ENCODE measurements at regions not wholly inside any gene's neighbourhood (a gene's known extent, or its start where the extent isn't known, plus 50 kb on each side); places are given as distances from the start of the nearest gene placed in this dataset.

GRCh38 chr21:38126666-38127303, 130.0 kb upstream of the KCNJ15 start:
- Mint-ChIP-seq H3K4me1 (no peaks in the 10 kb centered on the region), H3K9me3 (peaks cover 0 to 1% (median 0%) of the 10 kb centered on the region in 7 donors), H3K27ac (no peak overlapping the region), H3K36me3 (no peaks in the 10 kb centered on the region), H3K4me3 (no peak overlapping the region), H3K27me3 (no peaks in the 10 kb centered on the region)
- H3K27me3 ChIP-seq (ENCODE audit: control insufficient read depth, insufficient read depth, low read length), result peaks cover 3% of the 10 kb centered on the region
- ATAC-seq (ENCODE audit: low read depth in 2 of 2), result peak in 1 of 2 donors; percentile 34
- no peaks in the 10 kb centered on the region for H3K4me1 ChIP-seq (ENCODE audit: control insufficient read depth, insufficient read depth, low read length, poor library complexity, severe bottlenecking)
- no peak overlapping the region for H3K27ac ChIP-seq (ENCODE audit: insufficient read depth, low read length, poor library complexity, severe bottlenecking)
- no peak overlapping the region for H3K4me3 ChIP-seq (ENCODE audit: low read depth, low read length)
- no peaks in the 10 kb centered on the region for H3K9me3 ChIP-seq (ENCODE audit: control insufficient read depth in 2 of 2, low read length in 2 of 2)
- no peaks in the 10 kb centered on the region for H3K36me3 ChIP-seq (ENCODE audit: control insufficient read depth, insufficient read depth, low read length)
- peak in 2 of 3 donors; percentile 12 to 54 for DNase-seq

GRCh38 chr21:38129711-38130110, 127.1 kb upstream of the KCNJ15 start:
- Histone ChIP-seq H3K4me3 (ENCODE audit: low read depth, low read length) (no peak overlapping the region), H3K27me3 (ENCODE audit: control insufficient read depth, insufficient read depth, low read length) (peaks cover 5% of the 10 kb centered on the region), H3K4me1 (ENCODE audit: control insufficient read depth, insufficient read depth, low read length, poor library complexity, severe bottlenecking) (no peaks in the 10 kb centered on the region), H3K36me3 (ENCODE audit: control insufficient read depth, insufficient read depth, low read length) (no peaks in the 10 kb centered on the region), H3K9me3 (ENCODE audit: control insufficient read depth in 2 of 2, low read length in 2 of 2) (no peaks in the 10 kb centered on the region), H3K27ac (ENCODE audit: insufficient read depth, low read length, poor library complexity, severe bottlenecking) (no peak overlapping the region)
- ATAC-seq (ENCODE audit: low read depth in 2 of 2) (no peak), DNase-seq (no peak)
- H3K36me3 Mint-ChIP-seq, result no peaks in the 10 kb centered on the region
- H3K9me3 Mint-ChIP-seq, result peaks cover 0 to 1% (median 0%) of the 10 kb centered on the region in 7 donors
- no peaks in the 10 kb centered on the region for H3K27me3 Mint-ChIP-seq
- no peaks in the 10 kb centered on the region for H3K4me1 Mint-ChIP-seq
- H3K27ac Mint-ChIP-seq, result no peak overlapping the region
- H3K4me3 Mint-ChIP-seq, result no peak overlapping the region

GRCh38 chr21:38133240-38133639, 123.6 kb upstream of the KCNJ15 start:
- H3K4me1 Mint-ChIP-seq, result no peaks in the 10 kb centered on the region
- H3K4me3 ChIP-seq (ENCODE audit: low read depth, low read length), result no peak overlapping the region
- peaks cover 5% of the 10 kb centered on the region for H3K27me3 ChIP-seq (ENCODE audit: control insufficient read depth, insufficient read depth, low read length)
- no peaks in the 10 kb centered on the region for H3K36me3 Mint-ChIP-seq
- H3K27ac Mint-ChIP-seq, result no peak overlapping the region
- no peaks in the 10 kb centered on the region for H3K9me3 ChIP-seq (ENCODE audit: control insufficient read depth in 2 of 2, low read length in 2 of 2)
- H3K27ac ChIP-seq (ENCODE audit: insufficient read depth, low read length, poor library complexity, severe bottlenecking), result no peak overlapping the region
- no peaks in the 10 kb centered on the region for H3K4me1 ChIP-seq (ENCODE audit: control insufficient read depth, insufficient read depth, low read length, poor library complexity, severe bottlenecking)
- DNase-seq (no peak), ATAC-seq (ENCODE audit: low read depth in 2 of 2) (no peak)
- H3K4me3 Mint-ChIP-seq, result no peak overlapping the region
- no peaks in the 10 kb centered on the region for H3K36me3 ChIP-seq (ENCODE audit: control insufficient read depth, insufficient read depth, low read length)
- peaks cover 0 to 1% (median 0%) of the 10 kb centered on the region in 7 donors for H3K9me3 Mint-ChIP-seq
- H3K27me3 Mint-ChIP-seq, result no peaks in the 10 kb centered on the region

DNA sequence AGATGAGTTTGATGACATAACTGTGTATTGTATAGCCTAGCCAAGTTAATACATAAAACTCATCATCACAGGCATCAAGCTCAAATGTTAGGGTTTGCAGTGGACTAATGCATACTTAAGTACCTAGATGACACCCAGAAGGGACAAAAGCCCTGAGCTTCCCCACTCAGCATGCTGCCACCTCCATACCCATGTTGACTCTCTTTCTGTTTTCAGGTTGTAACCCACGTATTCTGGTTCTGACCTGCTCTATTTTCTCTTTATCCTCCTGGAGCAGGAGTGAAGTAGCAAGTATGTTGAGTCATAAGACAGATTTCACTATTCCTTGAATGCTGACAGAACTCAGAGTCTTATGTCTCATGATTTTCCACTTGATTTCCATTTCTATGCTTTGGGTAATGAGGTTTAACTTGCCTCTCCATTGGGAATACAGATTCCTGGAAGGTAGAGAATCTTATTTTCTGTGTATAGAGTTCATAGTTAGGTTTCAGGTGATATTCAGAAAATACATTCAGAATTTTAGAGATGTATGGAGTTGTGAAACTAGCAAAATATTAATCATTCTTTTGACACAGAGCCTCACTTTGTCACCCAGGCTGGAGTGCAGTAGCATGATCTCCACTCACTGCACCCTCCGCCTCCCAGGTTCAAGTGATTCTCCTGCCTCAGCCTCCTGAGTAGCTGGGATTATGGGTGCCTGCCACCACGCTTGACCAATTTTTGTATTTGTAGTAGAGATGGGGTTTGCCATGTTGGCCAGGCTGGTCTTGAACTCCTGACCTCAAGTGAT, 122.5 kb upstream of the KCNJ15 start:
- H3K27me3 ChIP-seq (ENCODE audit: control insufficient read depth, insufficient read depth, low read length), result peaks cover 5% of the 10 kb centered on the region
- Mint-ChIP-seq H3K9me3 (peaks cover 0 to 1% (median 0%) of the 10 kb centered on the region in 7 donors), H3K27me3 (no peaks in the 10 kb centered on the region), H3K36me3 (no peaks in the 10 kb centered on the region), H3K27ac (no peak overlapping the region), H3K4me1 (no peaks in the 10 kb centered on the region), H3K4me3 (no peak overlapping the region)
- no peaks in the 10 kb centered on the region for H3K4me1 ChIP-seq (ENCODE audit: control insufficient read depth, insufficient read depth, low read length, poor library complexity, severe bottlenecking)
- H3K27ac ChIP-seq (ENCODE audit: insufficient read depth, low read length, poor library complexity, severe bottlenecking), result no peak overlapping the region
- DNase-seq, result no peak
- ATAC-seq (ENCODE audit: low read depth in 2 of 2), result no peak
- H3K36me3 ChIP-seq (ENCODE audit: control insufficient read depth, insufficient read depth, low read length), result no peaks in the 10 kb centered on the region
- H3K4me3 ChIP-seq (ENCODE audit: low read depth, low read length), result no peak overlapping the region
- no peaks in the 10 kb centered on the region for H3K9me3 ChIP-seq (ENCODE audit: control insufficient read depth in 2 of 2, low read length in 2 of 2)

DNA sequence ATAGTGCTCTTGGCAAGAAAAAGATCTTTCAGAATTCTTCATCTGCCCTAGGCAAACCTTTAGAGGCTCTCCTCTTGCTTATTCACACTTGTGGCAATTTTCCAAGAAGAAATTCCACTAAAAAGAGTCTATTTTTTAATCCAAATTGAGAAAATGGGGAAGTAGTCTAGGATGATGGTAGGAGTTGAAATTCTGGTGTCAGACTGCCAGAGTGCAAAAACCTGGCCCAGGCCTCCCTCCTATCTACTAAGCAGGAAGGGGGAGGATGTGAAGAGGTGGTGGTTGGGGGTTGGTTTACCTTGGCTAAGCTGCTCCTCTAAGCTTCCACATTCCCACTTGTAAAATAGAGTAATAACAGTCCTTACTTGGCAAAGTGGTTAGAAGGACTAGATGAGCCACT, 120.6 kb upstream of the KCNJ15 start:
- no peaks in the 10 kb centered on the region for H3K4me1 Mint-ChIP-seq
- H3K9me3 ChIP-seq (ENCODE audit: control insufficient read depth in 2 of 2, low read length in 2 of 2), result no peaks in the 10 kb centered on the region
- ATAC-seq (ENCODE audit: low read depth in 2 of 2) (no peak), DNase-seq (no peak)
- no peaks in the 10 kb centered on the region for H3K4me1 ChIP-seq (ENCODE audit: control insufficient read depth, insufficient read depth, low read length, poor library complexity, severe bottlenecking)
- no peaks in the 10 kb centered on the region for H3K36me3 Mint-ChIP-seq
- H3K27ac ChIP-seq (ENCODE audit: insufficient read depth, low read length, poor library complexity, severe bottlenecking), result no peak overlapping the region
- no peak overlapping the region for H3K4me3 ChIP-seq (ENCODE audit: low read depth, low read length)
- H3K27me3 ChIP-seq (ENCODE audit: control insufficient read depth, insufficient read depth, low read length), result peaks cover 3% of the 10 kb centered on the region
- H3K27me3 Mint-ChIP-seq, result no peaks in the 10 kb centered on the region
- H3K36me3 ChIP-seq (ENCODE audit: control insufficient read depth, insufficient read depth, low read length), result no peaks in the 10 kb centered on the region
- H3K9me3 Mint-ChIP-seq, result no peaks in the 10 kb centered on the region
- no peak overlapping the region for H3K27ac Mint-ChIP-seq
- no peak overlapping the region for H3K4me3 Mint-ChIP-seq

- no peaks in the 10 kb centered on the region for H3K36me3 Mint-ChIP-seq
- ATAC-seq (ENCODE audit: low read depth in 2 of 2) (no peak), DNase-seq (no peak)
- H3K9me3 ChIP-seq (ENCODE audit: control insufficient read depth in 2 of 2, low read length in 2 of 2), result no peaks in the 10 kb centered on the region
- H3K9me3 Mint-ChIP-seq, result peaks cover 0 to 7% (median 3%) of the 10 kb centered on the region in 7 donors
- H3K27me3 Mint-ChIP-seq, result no peaks in the 10 kb centered on the region
- no peak overlapping the region for H3K27ac Mint-ChIP-seq
- H3K4me3 ChIP-seq (ENCODE audit: low read depth, low read length), result no peak overlapping the region
- no peak overlapping the region for H3K27ac ChIP-seq (ENCODE audit: insufficient read depth, low read length, poor library complexity, severe bottlenecking)
- H3K4me3 Mint-ChIP-seq, result no peak overlapping the region
- H3K27me3 ChIP-seq (ENCODE audit: control insufficient read depth, insufficient read depth, low read length), result no peaks in the 10 kb centered on the region
- H3K4me1 ChIP-seq (ENCODE audit: control insufficient read depth, insufficient read depth, low read length, poor library complexity, severe bottlenecking), result no peaks in the 10 kb centered on the region
- H3K36me3 ChIP-seq (ENCODE audit: control insufficient read depth, insufficient read depth, low read length), result no peaks in the 10 kb centered on the region
- no peaks in the 10 kb centered on the region for H3K4me1 Mint-ChIP-seq
These were observed 117.2 kb upstream of the KCNJ15 start for GRCh38 chr21:38139380-38140168.

- Mint-ChIP-seq H3K9me3 (peaks cover 1 to 14% (median 4%) of the 10 kb centered on the region in 7 donors), H3K4me1 (no peaks in the 10 kb centered on the region), H3K27me3 (no peaks in the 10 kb centered on the region), H3K36me3 (no peaks in the 10 kb centered on the region), H3K4me3 (no peak overlapping the region), H3K27ac (no peak overlapping the region)
- H3K27me3 ChIP-seq (ENCODE audit: control insufficient read depth, insufficient read depth, low read length), result no peaks in the 10 kb centered on the region
- DNase-seq (no peak), ATAC-seq (ENCODE audit: low read depth in 2 of 2) (no peak)
- no peak overlapping the region for H3K27ac ChIP-seq (ENCODE audit: insufficient read depth, low read length, poor library complexity, severe bottlenecking)
- H3K4me3 ChIP-seq (ENCODE audit: low read depth, low read length), result no peak overlapping the region
- no peaks in the 10 kb centered on the region for H3K4me1 ChIP-seq (ENCODE audit: control insufficient read depth, insufficient read depth, low read length, poor library complexity, severe bottlenecking)
- H3K9me3 ChIP-seq (ENCODE audit: control insufficient read depth in 2 of 2, low read length in 2 of 2), result no peaks in the 10 kb centered on the region
- H3K36me3 ChIP-seq (ENCODE audit: control insufficient read depth, insufficient read depth, low read length), result no peaks in the 10 kb centered on the region
These were observed 116.4 kb upstream of the KCNJ15 start for GRCh38 chr21:38140207-38140903.

Measured in CD4-positive, CD25-positive, alpha-beta regulatory T cell (primary cell).